ENCODE measurements at regions not wholly inside any gene's neighbourhood (a gene's known extent, or its start where the extent isn't known, plus 50 kb on each side); places are given as distances from the start of the nearest gene placed in this dataset.

DNA sequence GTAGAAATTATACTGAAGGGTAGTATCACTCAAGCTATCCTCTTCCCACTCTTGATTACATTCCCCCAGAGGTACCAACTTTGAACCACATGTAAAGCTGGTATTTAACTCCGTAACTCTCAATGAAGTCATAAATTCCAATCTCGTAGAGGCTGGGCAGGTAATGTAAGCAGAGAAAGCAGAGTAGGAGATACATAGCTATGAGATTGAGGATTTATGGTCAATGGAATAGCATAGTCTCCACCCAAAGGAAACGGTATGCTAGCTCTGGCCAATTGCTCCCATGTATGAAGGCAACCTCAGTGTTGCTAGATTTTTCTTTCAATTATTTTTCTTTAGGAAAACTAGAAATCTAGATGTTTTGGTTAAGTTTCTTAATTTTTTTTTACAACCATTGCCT is 163.1 kb upstream of the NRIP1 start:
- CTCF ChIA-PET: no interaction called here
- POLR2A ChIA-PET: no interaction called here

GRCh38 chr21:15229390-15229789 is 164.6 kb upstream of the NRIP1 start:
- ChIA-PET POLR2A (no interaction called here), CTCF (no interaction called here)

- ChIA-PET POLR2A (no interaction called here), CTCF (no interaction called here)
These were observed 168.8 kb upstream of the NRIP1 start for GRCh38 chr21:15233611-15234010.

- ChIA-PET POLR2A (no interaction called here), CTCF (no interaction called here)
These were observed 171.3 kb upstream of the NRIP1 start for GRCh38 chr21:15236111-15236510.

DNA sequence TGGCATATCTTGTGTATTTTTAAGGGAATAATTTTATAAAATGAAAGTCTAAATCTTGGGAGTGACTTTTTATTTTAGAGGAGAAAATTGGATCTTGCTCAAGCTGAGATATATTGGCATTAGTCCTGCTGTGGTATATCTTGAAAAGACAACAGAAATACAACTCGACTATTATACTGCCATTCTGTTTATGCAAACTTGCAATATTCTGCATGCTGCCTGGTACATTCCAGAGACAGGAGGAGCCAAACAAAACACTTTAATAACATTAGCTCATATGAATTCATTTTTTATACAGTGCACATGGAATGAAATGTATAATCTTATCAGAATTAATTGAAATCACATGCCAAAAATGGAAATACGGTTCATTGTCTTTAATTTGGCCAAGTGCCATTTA is 176.0 kb upstream of the NRIP1 start:
- POLR2A ChIA-PET: no interaction called here
- CTCF ChIA-PET: no interaction called here

- ChIA-PET CTCF (no interaction called here), POLR2A (no interaction called here)
These were observed 177.4 kb upstream of the NRIP1 start for GRCh38 chr21:15241997-15242736.

DNA sequence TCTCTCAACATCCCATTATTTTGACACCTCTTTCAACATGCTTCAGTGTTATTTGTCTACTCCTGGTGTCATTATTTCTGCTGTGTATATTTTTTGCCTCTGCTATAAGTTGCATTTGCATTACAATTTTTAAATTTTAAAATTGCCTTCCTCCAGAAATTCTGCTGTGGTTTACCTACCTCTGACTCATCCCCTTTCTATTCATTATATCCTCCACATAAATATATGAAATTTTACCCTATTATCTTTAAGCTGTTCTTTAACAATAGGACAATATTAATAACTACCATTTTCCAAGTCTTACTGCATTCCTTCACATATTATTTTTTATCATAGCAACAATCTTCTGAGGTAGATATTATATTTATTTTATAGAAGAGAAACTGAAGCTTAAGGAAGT is 178.1 kb upstream of the NRIP1 start:
- POLR2A ChIA-PET: no interaction called here
- CTCF ChIA-PET: no interaction called here

- ChIA-PET POLR2A (no interaction called here), CTCF (no interaction called here)
These were observed 178.6 kb upstream of the NRIP1 start for GRCh38 chr21:15243406-15243805.

DNA sequence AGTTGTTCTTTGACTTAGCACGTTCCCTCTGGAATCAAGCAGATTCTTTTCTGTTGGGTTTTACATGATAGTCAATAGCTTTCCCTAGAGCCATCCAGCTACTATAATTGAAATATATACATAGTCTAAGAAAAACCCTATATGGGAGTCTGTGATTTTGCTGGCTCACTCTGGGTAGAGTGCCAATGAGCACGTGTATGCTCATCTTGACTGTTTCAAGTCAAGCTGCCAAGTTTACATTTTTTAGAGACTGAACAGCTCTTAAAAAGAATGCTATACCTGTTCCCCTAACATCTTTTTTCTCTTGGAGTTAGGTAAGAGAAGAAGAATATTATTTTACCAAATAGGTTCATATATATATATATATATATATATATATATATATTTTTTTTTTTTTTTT is 182.8 kb upstream of the NRIP1 start:
- POLR2A ChIA-PET: no interaction called here

GRCh38 chr21:15249285-15249993 is 184.6 kb upstream of the NRIP1 start:
- CTCF ChIA-PET: no interaction called here

More for the DNA sequence above, 182.8 kb upstream of the NRIP1 start:
- CTCF ChIA-PET: no interaction called here

GRCh38 chr21:15250384-15250783 is 185.6 kb upstream of the NRIP1 start:
- ChIA-PET CTCF (no interaction called here), POLR2A (no interaction called here)

More at GRCh38 chr21:15249285-15249993, 184.6 kb upstream of the NRIP1 start:
- POLR2A ChIA-PET: no interaction called here

DNA sequence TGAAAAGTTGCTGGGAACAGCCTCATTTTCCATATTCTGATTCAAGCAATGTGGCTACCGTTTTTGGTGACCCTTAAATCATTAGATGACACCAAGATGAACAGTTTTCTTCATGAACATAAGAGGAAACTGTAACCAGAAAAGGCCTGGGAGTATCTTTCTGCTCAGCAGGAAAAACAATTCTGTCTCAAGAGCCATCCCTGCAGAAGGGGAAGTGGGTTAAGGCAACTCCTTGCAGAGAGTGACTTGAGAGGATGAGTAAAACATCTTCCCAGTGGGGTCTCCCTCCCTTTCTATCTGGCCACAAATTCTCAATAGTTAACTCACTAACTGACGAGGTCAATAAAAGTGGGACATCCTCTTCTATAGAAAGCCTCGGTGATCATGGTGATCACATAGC is 187.6 kb upstream of the NRIP1 start:
- POLR2A ChIA-PET: no interaction called here
- CTCF ChIA-PET: no interaction called here

DNA sequence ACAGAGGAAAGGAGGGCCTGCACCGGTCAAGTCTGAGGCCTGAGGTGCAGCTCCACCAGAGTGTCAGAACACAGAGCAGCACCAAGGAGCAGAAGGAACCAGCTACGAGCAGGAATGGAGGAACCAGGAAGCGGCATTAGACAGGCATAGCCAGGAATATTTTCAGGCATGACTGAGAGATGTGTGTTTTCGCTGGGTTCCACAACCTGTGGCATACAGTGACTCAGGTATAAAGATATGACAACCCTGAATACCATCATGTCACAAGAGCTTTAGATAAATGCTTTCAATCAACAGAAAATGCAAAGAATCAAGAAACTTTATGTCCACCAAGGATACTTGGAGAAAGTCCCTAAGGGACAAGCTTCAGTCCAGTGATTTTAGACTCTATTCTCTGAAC is 189.3 kb upstream of the NRIP1 start:
- ChIA-PET POLR2A (no interaction called here), CTCF (no interaction called here)

GRCh38 chr21:15255261-15255660 is 190.5 kb upstream of the NRIP1 start:
- CTCF ChIA-PET: no interaction called here
- POLR2A ChIA-PET: no interaction called here

DNA sequence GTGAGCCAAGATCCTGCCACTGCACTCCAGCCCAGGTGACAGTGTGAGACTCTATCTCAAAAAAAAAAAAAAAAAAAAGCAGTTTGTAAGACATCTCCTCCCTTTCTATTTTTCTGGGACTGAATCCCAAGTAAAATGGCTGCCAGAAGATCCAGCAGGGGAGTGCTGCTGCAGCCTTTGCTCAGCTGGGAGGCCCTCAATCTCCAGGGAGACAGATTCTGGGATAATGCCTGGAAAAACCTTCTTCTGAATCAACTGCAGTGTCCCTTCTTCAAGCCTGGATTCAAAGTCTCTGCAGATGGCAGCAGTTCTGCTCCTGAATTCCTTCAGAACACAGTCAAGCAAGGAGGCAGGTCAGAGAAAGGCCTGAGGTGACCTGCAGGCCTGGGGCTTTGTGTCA is 191.0 kb upstream of the NRIP1 start:
- CTCF ChIA-PET: no interaction called here
- POLR2A ChIA-PET: no interaction called here

DNA sequence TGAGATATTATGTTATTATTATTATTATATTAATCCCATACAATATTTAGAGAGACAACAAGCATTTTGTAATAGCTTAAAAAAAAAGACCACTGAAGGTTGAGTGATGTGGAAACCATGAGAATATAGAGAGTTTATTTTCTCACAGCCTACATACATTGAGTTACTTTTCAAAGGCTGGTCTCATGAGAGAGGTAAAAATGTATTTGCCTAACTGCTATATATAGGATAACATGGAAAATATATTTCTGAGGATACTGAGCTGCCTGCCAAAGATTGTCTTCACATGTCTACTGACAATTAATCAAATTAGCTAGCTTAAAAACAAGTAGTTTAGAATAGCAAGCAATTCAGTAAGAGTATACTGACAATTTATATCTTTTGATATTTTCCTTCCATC is 192.2 kb upstream of the NRIP1 start:
- ChIA-PET CTCF (no interaction called here), POLR2A (no interaction called here)

DNA sequence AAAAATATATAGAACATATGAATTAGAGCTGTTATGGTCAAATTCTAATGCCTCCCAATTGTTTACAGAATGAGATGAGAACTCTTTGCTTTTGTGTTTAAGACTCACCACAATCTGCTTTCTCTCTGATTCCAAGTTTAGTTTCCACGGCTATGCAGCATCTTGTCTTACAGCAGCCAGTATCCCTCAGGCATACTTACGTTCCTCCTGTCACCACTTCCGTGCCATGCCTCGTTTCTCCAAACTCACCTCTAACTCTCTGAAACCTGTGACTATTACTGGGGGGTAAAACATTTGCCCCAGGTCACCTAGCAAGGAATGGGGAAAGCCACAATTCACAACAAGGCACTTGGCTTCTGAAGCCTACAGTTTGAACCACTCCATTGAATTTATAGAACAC is 192.8 kb upstream of the NRIP1 start:
- POLR2A ChIA-PET: no interaction called here
- CTCF ChIA-PET: no interaction called here

DNA sequence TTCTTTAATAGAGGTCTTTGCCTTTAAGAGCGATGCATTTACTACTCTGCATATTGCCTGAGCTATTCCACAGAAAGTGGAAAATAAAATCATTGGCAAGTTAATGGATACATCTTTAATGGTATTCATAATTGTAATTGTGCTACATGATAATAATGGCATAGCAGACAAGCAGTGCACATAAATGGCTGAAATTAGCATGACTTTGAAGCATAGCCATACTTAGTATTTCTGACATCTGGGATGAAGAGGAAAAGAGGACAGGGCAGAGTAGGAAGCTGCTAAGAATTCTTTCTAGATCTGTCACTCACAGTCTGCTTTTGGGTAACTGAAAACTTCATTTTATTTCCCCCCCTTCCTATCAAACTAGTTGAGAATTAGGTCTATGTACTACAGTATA is 195.0 kb upstream of the NRIP1 start:
- CTCF ChIA-PET: no interaction called here
- POLR2A ChIA-PET: no interaction called here

GRCh38 chr21:15260604-15261003 is 195.8 kb upstream of the NRIP1 start:
- ChIA-PET POLR2A (no interaction called here), CTCF (no interaction called here)

DNA sequence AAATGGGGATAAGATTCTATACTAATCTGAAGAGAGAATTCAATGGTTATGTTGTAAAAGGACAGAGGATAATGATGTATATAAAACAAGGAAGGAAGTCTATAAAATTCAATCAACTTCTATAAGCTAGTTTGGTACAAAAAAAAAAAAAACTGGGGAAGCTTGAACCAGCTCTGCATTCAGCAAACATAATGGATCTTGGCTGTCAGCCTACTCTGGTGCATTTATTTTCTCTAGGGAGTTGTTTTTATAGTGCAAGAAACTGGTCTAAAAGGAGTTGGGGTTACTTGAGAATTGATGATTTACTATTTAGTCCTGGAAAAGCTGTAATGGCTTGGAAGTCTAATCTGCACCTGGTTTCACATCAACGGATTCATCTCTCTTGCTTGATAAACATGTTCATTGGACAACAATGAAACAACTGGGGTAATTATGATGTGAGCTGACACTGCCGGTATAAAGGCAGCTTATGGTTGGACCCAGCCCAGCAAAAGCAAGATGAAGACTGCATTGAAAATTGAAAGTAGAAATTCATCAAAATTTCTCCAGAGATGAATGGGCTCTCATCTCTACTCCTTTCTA is 199.4 kb upstream of the NRIP1 start:
- ChIA-PET CTCF (no interaction called here), POLR2A (no interaction called here)

DNA sequence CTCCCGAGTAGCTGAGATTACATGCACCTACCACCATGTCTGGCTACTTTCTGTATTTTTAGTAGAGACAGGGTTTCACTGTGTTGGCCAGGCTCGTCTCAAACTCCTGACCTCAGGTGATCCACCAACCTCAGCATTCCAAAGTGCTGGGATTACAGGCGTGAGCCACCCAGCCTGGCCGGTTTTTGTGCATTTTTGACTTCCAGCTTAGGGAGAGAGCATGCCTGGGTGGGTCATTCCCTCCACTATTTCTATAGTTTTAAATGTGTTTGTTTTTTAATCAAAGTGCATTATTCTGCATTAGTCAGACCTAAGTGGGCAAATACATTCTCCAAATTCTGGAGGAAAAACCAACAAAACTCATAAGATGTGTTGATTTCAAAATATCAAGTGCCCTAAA is 207.4 kb upstream of the NRIP1 start:
- POLR2A ChIA-PET: no interaction called here
- CTCF ChIA-PET: no interaction called here

DNA sequence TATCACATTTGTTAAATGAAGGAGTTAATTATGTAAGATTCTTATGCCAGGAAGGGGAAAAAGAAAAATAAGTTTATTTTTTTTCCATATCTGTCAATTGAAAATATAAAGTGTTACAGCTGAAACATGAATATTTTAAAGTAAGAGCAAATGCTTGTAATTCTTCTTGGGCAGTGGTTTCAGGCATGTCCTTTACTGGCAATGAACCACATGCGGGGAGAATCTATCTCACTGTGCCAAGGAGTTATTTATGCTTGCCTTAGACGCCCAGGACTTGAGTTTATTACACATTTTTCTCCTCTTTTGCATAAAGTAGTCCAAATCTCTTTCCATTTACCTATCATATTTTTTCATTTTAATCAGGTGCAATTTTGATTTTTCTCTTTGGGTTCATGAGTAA is 207.8 kb upstream of the NRIP1 start:
- POLR2A ChIA-PET: no interaction called here
- CTCF ChIA-PET: no interaction called here

Measured in activated CD8-positive, alpha-beta memory T cell treated with anti-CD3 and anti-CD28 coated beads for 36 hours (primary cell).